ENCODE measurements at regions not wholly inside any gene's neighbourhood (a gene's known extent, or its start where the extent isn't known, plus 50 kb on each side); places are given as distances from the start of the nearest gene placed in this dataset.

DNA sequence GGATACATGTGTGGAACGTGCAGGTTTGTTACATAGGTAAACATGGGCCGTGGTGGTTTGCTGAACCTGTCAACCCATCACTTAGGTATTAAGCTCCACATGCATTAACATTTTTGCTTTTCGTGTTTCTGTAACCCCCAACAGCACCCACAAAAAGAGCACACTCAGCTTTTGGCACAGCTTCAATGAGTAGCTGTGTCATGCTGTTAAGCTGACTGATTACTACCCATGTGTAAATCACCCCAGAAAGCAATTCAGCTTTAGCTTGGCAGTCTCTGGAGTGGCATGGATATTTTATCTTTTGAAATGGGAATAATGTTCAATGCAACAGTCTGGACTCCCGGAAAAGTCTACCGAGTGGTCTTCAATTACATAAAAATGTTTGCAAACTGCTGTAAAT lies 734.3 kb downstream of the STIM2 start:
- TF ChIP-seq CTCF (IDR thresholded peaks at IDR 0.05) (no peak), EP300 (IDR thresholded peaks at IDR 0.05) (no peak), POLR2AphosphoS5 (IDR thresholded peaks at IDR 0.05) (no peak)

All from esophagus muscularis mucosa (tissue), 4 donors.